ENCODE measurements at regions not wholly inside any gene's neighbourhood (a gene's known extent, or its start where the extent isn't known, plus 50 kb on each side); places are given as distances from the start of the nearest gene placed in this dataset.

- no peak for TF ChIP-seq CTCF (IDR thresholded peaks at IDR 0.05)
- TF ChIP-seq POLR2A (IDR thresholded peaks at IDR 0.05), result no peak
Measured at GRCh38 chr5:152689250-152689711, 284.2 kb upstream of the NMUR2 start.

All from Peyer's patch (tissue), 4 donors.